ENCODE measurements at regions not wholly inside any gene's neighbourhood (a gene's known extent, or its start where the extent isn't known, plus 50 kb on each side); places are given as distances from the start of the nearest gene placed in this dataset.

DNA sequence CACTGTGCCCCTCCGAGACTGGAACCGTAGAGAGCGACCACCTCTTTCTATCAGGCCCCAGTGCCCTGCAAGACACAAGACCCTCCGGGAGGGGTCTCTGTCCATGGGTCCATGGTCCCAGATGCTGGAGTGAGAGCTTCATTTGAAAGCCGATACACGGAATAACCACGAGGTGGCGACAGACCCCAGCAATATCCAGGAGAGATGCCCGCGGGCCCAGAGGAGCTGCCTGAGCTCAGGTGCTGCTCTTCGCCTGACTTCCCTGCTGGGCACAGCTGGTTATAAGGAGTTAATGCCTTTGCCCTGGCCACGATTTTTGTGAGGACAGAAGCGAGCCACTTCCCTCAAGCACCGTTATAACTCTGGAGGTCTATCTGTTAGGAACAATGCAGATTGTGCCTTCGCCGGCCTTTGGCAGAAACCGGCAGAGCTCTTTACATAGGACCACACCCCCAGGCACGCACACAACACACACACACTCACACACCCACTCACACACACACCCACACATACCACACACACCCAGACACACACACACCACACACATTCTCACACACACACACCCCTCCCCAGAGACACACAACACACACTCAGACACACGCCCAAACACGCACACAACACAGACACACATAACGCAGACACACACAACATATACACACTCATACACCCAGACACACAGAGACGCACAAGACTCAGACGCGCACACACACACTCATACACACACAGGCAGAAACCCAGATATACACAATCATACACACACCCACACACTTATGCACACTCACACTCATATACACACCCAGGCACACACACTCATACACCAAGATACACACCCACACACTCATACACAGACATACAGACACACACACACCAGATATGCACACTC lies 436.4 kb downstream of the SOX9 start:
- Histone ChIP-seq H3K4me1 (ENCODE audit: control insufficient read depth, insufficient read depth, low read length) (peaks cover 51% of the 10 kb centered on the region), H3K9me3 (ENCODE audit: control insufficient read depth, low read length) (no peaks in the 10 kb centered on the region), H3K9ac (ENCODE audit: low read length) (no peak overlapping the region), H3K36me3 (ENCODE audit: control insufficient read depth, insufficient read depth, low read length) (no peaks in the 10 kb centered on the region), H3K4me3 (ENCODE audit: low read length) (no peak overlapping the region), H3K27me3 (ENCODE audit: control insufficient read depth, insufficient read depth, low read length) (no peaks in the 10 kb centered on the region)

DNA sequence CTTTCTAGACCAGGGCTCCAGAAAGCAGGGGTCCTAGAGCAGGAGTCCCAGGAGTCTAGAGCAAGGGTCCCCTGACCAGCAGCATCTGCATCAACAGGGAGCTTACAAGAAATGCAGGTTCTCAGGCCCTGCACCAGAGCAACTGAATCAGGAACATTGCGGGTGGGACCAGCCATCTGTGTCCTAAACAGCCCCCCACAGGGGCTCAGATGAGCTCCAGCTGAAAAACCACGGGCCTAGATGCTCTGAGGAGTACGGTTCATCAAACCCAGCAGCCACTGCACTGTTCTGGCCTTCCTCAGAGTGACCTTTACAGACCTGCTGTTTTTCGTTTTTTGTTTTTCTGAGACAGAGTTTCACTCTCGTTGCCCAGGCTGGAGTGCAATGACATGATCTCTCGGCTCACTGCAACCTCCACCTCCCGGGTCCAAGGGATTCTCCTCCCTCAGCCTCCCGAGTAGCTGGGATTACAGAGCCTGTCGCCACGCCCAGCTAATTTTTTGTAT lies 438.2 kb downstream of the SOX9 start:
- Histone ChIP-seq H3K9ac (ENCODE audit: low read length) (peak overlapping the region; percentile 15), H3K4me3 (ENCODE audit: low read length) (no peak overlapping the region), H3K9me3 (ENCODE audit: control insufficient read depth, low read length) (no peaks in the 10 kb centered on the region), H3K27me3 (ENCODE audit: control insufficient read depth, insufficient read depth, low read length) (no peaks in the 10 kb centered on the region), H3K4me1 (ENCODE audit: control insufficient read depth, insufficient read depth, low read length) (peaks cover 63% of the 10 kb centered on the region), H3K36me3 (ENCODE audit: control insufficient read depth, insufficient read depth, low read length) (no peaks in the 10 kb centered on the region)

DNA sequence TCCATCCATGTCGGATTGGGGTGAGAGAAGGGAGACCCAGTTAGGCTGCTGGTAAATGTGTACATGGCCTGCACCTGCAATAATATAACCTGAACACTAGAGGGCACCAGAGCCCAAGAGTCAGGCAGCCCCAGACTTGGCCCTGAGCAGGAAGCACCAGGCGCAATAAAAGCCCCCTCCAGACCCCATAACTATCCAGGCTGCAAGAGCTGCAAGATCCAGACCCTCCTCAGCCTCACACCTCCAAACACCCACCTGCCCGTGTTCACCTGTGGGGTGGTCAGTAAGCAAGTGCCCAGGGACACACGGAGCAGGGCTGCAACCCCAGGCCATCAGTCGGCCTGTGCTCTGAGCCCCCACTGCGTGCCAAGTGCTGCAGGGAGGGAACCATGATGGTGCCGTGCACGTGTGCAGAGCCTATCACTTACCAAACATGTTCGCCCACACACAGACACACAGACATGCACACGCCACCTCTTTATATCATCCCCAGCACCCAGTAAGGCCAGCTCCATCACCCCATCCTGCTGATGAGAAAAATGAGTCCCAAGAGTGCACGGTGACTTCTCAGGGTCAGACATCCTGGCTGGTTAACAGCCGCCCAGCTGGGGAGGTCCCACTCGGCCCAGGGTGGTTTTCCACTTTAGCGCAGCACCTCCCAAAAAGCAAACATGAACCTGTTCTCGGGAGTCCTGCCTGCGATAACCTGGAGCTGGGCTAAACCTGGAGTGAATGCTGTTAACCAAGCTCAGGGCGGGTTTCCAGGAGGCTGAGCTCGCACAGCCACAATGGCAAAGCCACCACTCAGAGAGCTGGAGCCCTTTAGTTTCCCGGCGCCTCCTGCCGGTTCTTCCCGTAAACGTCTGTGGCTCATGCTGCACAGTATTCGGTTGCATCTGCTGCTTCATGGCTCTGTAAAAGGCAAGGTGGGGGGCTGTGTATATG lies 439.8 kb downstream of the SOX9 start:
- H3K27me3 ChIP-seq (ENCODE audit: control insufficient read depth, insufficient read depth, low read length), result no peaks in the 10 kb centered on the region
- peaks cover 60% of the 10 kb centered on the region for H3K4me1 ChIP-seq (ENCODE audit: control insufficient read depth, insufficient read depth, low read length)
- no peaks in the 10 kb centered on the region for H3K9me3 ChIP-seq (ENCODE audit: control insufficient read depth, low read length)
- no peaks in the 10 kb centered on the region for H3K36me3 ChIP-seq (ENCODE audit: control insufficient read depth, insufficient read depth, low read length)
- no peak overlapping the region for H3K9ac ChIP-seq (ENCODE audit: low read length)
- peak overlapping the region; percentile 14 for H3K4me3 ChIP-seq (ENCODE audit: low read length)

DNA sequence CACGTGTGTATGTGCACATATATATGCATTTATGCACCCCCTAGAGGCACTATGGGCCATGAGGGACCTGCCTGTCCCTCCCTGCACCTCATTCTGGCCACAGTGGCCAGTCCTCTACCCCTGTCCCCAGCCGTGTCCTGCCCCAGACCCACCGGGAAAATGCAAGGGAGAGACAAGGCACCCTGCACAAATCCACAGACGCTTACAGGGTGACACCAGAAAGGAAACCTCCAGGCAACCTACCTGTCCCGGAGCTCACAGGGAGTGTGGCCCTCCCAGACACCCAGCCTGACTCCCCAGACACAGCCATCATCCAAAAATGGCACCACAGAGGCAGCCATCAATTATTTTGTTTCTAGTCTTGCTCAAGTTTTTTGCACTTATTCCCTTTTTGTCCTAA lies 440.4 kb downstream of the SOX9 start:
- H3K36me3 ChIP-seq (ENCODE audit: control insufficient read depth, insufficient read depth, low read length), result no peaks in the 10 kb centered on the region
- H3K9me3 ChIP-seq (ENCODE audit: control insufficient read depth, low read length), result no peaks in the 10 kb centered on the region
- H3K27me3 ChIP-seq (ENCODE audit: control insufficient read depth, insufficient read depth, low read length), result no peaks in the 10 kb centered on the region
- no peak overlapping the region for H3K4me3 ChIP-seq (ENCODE audit: low read length)
- H3K4me1 ChIP-seq (ENCODE audit: control insufficient read depth, insufficient read depth, low read length), result peaks cover 60% of the 10 kb centered on the region
- H3K9ac ChIP-seq (ENCODE audit: low read length), result no peak overlapping the region

DNA sequence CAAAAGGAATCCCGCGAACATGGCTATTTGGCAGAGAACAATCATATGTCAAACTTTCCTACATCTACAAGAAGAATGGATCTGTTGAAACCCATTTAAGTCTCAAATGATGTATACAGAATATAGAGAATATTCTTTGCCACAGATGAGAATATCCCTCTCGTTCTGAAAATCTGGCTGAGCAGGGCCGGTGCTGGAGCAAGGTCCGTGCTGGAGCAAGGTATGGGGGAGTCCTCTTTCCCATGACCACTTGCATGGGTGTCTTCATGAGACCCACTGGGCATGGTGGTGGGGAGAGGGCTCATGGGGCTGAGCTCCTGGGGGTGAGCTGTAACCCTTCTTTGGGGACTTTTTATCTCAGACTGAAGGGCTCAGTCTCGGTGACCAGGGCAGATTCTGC lies 440.9 kb downstream of the SOX9 start:
- no peaks in the 10 kb centered on the region for H3K36me3 ChIP-seq (ENCODE audit: control insufficient read depth, insufficient read depth, low read length)
- no peak overlapping the region for H3K9ac ChIP-seq (ENCODE audit: low read length)

DNA sequence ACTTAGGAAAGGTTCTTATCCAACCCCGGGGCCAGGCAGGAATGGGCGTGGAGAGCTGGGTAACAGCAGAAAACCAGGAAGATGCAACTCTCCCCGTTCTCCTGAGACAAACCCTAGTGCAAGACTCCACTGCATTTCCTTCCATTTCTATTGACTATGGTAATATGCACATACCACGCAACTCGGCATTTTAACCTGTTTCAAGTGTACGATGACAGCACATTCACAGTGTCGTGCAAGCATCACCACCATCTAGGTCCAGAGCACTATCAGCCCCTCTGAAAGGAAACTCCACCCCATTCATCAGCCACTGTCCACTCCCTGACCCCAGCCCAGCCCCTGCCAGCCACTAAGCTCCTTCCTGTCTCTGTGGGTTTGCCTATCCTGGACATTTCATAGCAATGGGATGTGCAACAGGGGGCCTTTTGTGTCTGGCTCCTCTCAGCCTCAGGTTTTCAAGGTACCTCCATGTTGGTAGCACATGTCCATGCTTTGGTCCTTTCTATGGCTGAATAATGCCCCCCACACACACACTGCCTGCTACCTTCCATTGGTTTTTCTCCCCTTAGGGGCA lies 441.9 kb downstream of the SOX9 start:
- Histone ChIP-seq H3K27me3 (ENCODE audit: control insufficient read depth, insufficient read depth, low read length) (no peaks in the 10 kb centered on the region), H3K36me3 (ENCODE audit: control insufficient read depth, insufficient read depth, low read length) (no peaks in the 10 kb centered on the region), H3K9ac (ENCODE audit: low read length) (no peak overlapping the region), H3K9me3 (ENCODE audit: control insufficient read depth, low read length) (no peaks in the 10 kb centered on the region), H3K4me1 (ENCODE audit: control insufficient read depth, insufficient read depth, low read length) (peaks cover 61% of the 10 kb centered on the region), H3K4me3 (ENCODE audit: low read length) (no peak overlapping the region)

More for the DNA sequence above, 440.9 kb downstream of the SOX9 start:
- Histone ChIP-seq H3K4me1 (ENCODE audit: control insufficient read depth, insufficient read depth, low read length) (peaks cover 60% of the 10 kb centered on the region), H3K27me3 (ENCODE audit: control insufficient read depth, insufficient read depth, low read length) (no peaks in the 10 kb centered on the region), H3K9me3 (ENCODE audit: control insufficient read depth, low read length) (no peaks in the 10 kb centered on the region), H3K4me3 (ENCODE audit: low read length) (no peak overlapping the region)

DNA sequence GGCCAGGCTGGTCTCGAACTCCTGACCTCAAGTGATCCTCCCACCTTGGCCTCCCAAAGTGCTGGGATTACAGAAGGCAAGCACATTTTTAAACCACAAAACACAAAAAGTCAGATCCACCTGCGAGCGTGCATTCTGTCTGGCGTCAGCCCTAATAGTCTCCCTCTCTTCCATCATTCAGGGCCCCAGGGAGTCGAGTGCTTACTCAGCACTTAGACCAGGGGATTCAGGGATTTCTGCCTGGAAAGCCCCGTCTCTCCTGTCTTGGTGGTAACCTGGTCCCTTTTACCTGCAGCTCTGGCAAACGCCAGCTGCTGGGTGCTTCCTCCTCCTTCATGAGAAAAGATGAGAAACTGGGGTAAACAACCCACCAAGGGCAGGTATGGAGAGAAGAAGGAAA lies 443.1 kb downstream of the SOX9 start:
- Histone ChIP-seq H3K36me3 (ENCODE audit: control insufficient read depth, insufficient read depth, low read length) (no peaks in the 10 kb centered on the region), H3K4me1 (ENCODE audit: control insufficient read depth, insufficient read depth, low read length) (peaks cover 61% of the 10 kb centered on the region), H3K9me3 (ENCODE audit: control insufficient read depth, low read length) (no peaks in the 10 kb centered on the region), H3K4me3 (ENCODE audit: low read length) (no peak overlapping the region), H3K9ac (ENCODE audit: low read length) (no peak overlapping the region), H3K27me3 (ENCODE audit: control insufficient read depth, insufficient read depth, low read length) (no peaks in the 10 kb centered on the region)

DNA sequence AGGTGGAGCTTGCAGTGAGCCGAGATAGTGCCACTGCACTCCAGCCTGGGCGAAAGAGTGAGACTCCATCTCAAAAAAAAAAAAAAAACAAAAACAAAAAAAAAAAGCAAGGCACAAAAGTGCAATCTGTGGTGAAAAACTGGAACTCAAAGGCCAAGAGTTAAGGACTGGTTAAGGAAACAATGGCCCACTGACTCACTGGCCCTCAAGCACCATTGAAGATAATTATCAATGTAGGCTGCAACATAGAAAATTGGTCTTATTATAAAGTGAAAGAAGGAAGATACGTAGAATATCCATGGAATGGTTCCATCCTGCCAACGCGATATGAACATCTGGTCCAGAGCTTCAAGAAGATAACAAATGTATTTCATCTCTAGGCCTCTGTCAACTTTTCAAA lies 444.2 kb downstream of the SOX9 start:
- H3K9me3 ChIP-seq (ENCODE audit: control insufficient read depth, low read length), result no peaks in the 10 kb centered on the region
- no peak overlapping the region for H3K4me3 ChIP-seq (ENCODE audit: low read length)
- H3K4me1 ChIP-seq (ENCODE audit: control insufficient read depth, insufficient read depth, low read length), result peaks cover 66% of the 10 kb centered on the region
- H3K36me3 ChIP-seq (ENCODE audit: control insufficient read depth, insufficient read depth, low read length), result no peaks in the 10 kb centered on the region
- H3K27me3 ChIP-seq (ENCODE audit: control insufficient read depth, insufficient read depth, low read length), result no peaks in the 10 kb centered on the region
- H3K9ac ChIP-seq (ENCODE audit: low read length), result no peak overlapping the region

DNA sequence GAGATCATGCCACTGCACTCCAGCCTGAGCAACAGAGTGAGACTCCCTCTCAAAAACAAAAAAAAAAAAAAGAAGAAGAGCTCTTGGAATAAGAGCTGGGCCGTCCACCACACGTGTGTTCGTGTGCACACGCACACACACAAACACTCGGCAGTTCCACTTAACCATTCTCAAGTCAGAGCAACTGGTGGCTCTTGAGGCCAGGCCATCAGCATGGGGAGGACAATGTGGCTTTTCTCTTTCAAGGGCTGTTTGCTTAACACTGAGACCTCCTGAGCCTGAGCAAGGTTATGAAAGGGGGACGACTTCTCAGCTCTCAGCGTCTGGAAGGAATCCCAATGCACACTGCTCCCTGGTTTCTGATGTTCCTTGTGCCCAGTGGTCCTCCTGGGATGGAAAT lies 444.9 kb downstream of the SOX9 start:
- no peak overlapping the region for H3K4me3 ChIP-seq (ENCODE audit: low read length)

DNA sequence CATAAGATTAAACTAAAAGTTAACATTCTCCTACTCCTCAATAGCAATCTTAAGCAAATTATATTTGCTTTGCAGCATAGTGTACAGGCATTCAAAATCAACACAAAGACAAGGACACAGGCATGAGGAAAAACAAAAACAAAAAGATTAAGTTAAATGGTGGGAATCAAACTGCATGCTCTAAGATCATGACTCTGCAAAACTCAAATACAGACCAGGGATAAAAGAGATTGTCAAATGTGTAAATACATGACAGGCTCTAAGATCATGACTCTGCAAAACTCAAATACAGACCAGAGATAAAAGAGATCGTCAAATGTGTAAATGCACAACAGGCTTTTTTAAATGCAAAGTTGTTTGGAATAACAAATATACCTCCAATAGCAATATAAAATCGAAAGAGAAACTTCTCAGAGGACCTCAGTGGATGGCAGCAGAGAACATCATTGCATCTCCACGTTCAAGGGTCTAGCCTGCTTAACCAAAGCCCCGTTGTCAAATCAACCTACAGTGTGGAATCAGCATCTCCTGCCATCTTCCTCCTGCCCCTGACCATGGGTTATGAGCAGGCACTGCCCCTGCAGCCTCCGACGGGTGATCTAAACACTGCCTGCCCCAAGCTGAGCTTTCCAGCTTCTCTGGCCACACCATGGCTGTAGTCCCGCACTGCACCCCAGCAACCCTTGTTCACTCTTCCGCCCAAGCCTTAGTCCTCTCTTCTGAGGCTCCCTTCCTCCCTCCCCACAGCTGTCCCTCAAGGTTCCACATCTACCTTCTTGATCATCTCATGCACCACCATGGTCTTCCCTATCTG lies 446.1 kb downstream of the SOX9 start:
- H3K27me3 ChIP-seq (ENCODE audit: control insufficient read depth, insufficient read depth, low read length), result no peaks in the 10 kb centered on the region
- H3K9me3 ChIP-seq (ENCODE audit: control insufficient read depth, low read length), result no peaks in the 10 kb centered on the region
- H3K4me1 ChIP-seq (ENCODE audit: control insufficient read depth, insufficient read depth, low read length), result peaks cover 66% of the 10 kb centered on the region
- no peak overlapping the region for H3K4me3 ChIP-seq (ENCODE audit: low read length)
- H3K9ac ChIP-seq (ENCODE audit: low read length), result no peak overlapping the region
- no peaks in the 10 kb centered on the region for H3K36me3 ChIP-seq (ENCODE audit: control insufficient read depth, insufficient read depth, low read length)

More for the DNA sequence above, 444.9 kb downstream of the SOX9 start:
- Histone ChIP-seq H3K9ac (ENCODE audit: low read length) (no peak overlapping the region), H3K27me3 (ENCODE audit: control insufficient read depth, insufficient read depth, low read length) (no peaks in the 10 kb centered on the region), H3K9me3 (ENCODE audit: control insufficient read depth, low read length) (no peaks in the 10 kb centered on the region), H3K4me1 (ENCODE audit: control insufficient read depth, insufficient read depth, low read length) (peaks cover 66% of the 10 kb centered on the region), H3K36me3 (ENCODE audit: control insufficient read depth, insufficient read depth, low read length) (no peaks in the 10 kb centered on the region)

DNA sequence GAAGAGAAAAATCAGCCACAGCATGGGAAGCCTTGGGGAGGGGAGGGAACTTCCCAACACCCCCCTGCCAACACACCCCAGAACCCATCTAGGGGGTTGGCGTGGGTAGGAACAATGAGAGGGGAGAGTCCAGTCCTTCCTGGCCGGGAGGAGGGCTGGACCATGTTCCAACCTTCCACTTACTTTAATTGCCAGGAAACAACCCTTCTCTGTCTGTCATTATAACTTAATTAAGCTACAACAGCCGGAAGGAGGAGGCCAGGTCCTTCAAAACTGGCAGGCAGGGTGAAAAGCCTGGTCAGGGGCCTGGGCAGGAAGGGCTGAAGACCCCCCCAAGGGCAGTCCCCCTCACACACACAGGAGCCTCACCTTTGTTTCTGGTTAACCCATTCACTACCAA lies 447.0 kb downstream of the SOX9 start:
- no peak overlapping the region for H3K9ac ChIP-seq (ENCODE audit: low read length)
- H3K27me3 ChIP-seq (ENCODE audit: control insufficient read depth, insufficient read depth, low read length), result no peaks in the 10 kb centered on the region
- no peaks in the 10 kb centered on the region for H3K9me3 ChIP-seq (ENCODE audit: control insufficient read depth, low read length)
- H3K36me3 ChIP-seq (ENCODE audit: control insufficient read depth, insufficient read depth, low read length), result no peaks in the 10 kb centered on the region
- peaks cover 62% of the 10 kb centered on the region for H3K4me1 ChIP-seq (ENCODE audit: control insufficient read depth, insufficient read depth, low read length)
- no peak overlapping the region for H3K4me3 ChIP-seq (ENCODE audit: low read length)
